Hematopoietic multipotent progenitor cell treated with erythropoietin and hydrocortisone succinate and interleukin-3 and kit ligand, for 8 days (in vitro differentiated cells): ENCODE measurements at regions not wholly inside any gene's neighbourhood (a gene's known extent, or its start where the extent isn't known, plus 50 kb on each side); places are given as distances from the start of the nearest gene placed in this dataset.

Experiments used
- DNase-seq: peaks from one replicate; pipeline ENCODE4 v3.0.0-alpha.2; 2015

DNA sequence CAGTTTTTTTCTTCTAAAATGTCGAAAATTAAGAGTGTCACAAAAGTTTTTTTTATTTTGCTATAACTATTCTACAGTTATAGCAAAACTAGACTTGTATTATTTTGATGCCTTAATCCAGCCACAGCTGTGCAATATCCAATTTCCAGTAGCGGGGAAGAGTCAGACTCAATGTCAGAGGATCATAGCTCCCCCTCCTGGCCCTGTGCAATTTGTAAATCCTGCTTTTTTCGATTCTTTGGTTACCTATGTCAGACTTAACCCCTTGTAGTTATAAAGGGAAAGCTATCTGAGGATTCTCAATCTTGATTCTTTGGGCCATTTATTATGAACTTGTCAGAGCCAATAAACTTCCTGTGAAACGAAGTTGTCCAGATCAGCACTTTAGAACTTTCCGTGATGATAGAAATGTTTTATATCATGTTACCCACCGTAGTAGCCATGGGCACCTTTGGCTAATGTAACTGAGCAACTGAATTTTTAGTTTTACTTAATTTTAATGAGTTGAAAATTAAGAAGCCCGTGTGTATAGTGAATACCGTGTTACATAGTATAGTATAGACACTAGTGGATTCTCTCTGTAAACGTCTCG lies 87.7 kb upstream of the PRKCQ start:
- peak; percentile 73 for DNase-seq

DNA sequence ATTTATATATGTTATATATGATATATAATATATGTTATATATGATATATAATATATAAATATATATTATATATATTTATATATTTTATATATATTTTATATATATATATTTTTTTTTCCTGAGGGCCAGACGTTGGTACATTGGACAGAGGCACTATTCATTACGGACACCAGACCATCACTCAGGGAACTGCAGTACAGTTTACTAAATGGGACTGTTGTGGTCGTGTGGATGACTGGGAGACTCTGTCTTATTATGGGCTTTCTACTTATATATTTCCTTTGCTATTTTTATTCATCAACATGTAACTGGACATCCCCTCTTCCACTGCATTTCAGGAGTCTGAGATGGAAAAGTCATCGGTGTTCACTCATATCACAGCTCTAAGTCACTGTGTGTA lies 87.1 kb upstream of the PRKCQ start:
- no peak for DNase-seq

DNA sequence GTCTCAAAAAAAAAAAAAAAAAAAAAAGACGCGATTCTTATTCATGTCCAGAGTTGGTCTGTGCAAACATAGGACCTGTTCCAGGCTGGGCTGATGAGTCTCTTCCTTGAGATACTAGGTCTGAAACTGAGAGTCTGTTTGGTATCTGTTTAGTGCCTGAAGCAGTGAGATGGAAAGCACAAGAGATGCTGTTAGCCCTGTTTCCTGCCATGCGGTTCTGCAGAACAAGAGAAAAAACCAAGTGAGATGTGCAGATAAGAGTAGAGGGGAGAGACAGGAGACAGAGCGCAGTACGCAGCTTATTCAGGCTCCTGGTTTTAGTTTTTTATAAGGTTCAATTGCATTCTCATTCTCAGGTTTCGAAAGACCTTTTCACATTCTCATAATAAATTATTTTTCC lies 85.8 kb upstream of the PRKCQ start:
- DNase-seq = peak; percentile 73

DNA sequence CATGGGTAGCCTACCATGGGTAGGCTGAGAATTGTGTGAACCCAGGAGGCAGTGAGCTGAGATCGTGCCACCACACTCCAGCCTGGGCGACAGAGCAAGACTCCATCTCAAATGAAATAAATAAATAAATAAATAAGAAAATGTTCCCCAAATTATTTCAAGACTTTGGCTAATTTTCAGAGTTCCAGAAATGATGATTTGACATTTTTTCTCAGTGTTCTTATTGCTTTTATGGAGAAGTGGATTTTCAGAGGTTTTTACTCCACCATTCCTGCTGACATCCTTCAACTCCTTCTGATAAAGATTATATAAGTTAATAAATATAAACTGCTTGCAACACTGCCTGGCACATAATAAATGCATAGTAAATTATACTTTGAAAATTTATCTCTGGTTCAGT lies 80.4 kb upstream of the PRKCQ start:
- no peak for DNase-seq

DNA sequence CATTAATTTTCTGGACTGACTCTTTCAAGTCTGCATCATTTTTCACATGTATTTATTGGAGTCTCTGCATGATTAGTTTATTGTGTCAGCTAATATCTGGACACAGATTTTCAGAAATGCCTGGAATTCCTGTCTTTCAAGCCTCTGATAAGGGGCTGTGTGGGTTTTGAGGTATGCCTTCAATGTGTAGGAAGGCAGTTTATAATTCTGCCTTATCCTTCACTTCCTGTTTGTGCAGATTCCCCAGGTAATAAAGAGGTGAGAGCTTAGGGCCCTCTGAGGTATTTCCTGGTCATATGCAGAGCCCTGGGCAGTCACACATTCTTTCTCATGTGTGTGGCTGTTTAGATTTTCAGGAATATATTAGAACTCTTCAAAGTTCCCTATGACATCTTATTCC lies 79.4 kb upstream of the PRKCQ start:
- DNase-seq = no peak

DNA sequence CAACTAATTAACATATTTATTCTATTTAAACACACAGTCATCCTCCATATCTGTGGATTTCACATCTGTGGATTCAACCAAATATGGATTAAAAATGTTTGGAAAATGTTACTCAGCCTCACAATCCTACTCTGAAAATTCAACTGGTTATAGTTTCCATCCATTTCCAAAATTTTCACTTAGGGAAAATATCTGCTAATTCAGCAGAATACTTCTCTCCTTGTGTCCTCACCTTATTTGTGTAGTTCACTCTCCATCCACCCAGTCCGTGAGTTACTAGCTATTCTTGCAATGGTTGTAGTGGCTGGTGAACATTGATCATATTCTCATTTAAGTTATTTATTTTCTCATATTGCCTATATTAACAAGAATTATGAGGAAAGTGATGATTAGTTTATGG lies 77.6 kb upstream of the PRKCQ start:
- DNase-seq = no peak

DNA sequence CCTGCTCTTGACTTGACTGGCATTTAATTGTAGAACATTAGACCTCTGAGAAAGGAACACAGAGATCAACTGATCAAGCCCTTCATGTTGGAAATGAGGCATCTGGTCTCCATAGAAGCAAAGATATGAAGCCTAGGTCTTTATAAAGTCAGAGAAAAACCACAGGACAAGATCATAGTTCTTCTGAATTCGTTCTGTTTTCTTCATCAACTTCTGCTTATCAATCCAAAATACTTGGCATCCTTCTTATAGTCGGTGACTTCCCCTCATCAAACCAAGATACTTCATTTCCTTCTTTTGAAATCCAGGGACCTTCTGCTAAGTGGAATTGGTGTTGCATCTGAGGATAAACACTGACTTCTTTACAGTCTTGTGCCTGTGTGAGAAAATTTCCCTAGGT lies 77.1 kb upstream of the PRKCQ start:
- DNase-seq = no peak

DNA sequence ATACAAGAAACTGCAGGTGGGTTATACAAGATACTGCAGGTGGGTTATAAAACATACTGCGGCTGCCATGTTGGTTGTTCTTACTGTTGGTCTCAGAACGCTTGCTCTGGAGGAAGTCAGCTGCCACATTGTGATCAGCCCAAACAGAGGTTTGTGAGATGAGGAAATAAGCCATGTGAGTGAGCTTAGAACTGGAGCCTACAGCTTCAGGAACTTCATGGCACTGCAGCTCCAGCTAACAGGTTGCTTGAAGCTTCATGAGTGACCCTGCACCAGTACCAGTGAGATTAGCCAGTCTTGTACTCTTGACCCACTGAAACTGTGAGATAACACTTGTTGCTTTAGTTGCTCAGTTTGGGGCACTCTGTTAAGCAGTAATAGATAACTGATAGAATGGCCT lies 74.5 kb upstream of the PRKCQ start:
- peak; percentile 39 for DNase-seq

DNA sequence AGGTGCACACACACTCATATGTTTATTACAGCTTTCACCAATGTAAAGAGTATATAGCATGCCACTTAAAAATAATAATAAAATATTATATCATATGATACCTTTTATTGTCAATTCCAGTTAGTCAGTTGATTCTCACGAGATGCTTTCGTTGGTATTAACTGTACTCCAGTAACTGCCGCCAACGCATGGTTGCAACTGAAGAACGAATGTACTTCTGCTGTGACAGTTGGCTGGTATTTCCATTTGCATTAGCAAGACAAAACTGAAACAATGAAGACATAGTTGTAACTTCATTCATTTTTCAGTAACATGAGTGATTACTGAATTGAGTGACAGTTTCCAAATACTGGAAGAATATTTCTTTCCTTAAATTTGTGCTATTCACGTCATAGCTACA lies 70.5 kb upstream of the PRKCQ start:
- no peak for DNase-seq

DNA sequence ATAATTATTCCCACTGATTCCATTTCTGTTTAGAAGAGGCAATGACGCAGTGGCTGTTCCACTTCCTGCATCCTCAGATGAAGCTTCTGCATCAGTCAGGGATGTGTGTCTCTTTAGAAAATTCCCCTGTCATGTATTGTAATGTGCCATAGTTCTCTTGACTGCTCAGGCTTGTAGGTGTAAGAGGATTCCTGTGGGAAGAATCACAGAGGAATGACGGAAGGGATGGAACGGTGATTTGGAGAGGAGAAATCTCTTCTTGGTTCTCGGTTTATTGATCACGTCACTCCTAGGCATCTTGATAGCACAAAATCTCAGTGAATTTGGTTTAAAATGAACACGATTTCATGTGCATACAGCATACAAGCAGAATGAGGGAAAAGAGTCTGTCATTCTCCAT lies 69.8 kb upstream of the PRKCQ start:
- DNase-seq = no peak

DNA sequence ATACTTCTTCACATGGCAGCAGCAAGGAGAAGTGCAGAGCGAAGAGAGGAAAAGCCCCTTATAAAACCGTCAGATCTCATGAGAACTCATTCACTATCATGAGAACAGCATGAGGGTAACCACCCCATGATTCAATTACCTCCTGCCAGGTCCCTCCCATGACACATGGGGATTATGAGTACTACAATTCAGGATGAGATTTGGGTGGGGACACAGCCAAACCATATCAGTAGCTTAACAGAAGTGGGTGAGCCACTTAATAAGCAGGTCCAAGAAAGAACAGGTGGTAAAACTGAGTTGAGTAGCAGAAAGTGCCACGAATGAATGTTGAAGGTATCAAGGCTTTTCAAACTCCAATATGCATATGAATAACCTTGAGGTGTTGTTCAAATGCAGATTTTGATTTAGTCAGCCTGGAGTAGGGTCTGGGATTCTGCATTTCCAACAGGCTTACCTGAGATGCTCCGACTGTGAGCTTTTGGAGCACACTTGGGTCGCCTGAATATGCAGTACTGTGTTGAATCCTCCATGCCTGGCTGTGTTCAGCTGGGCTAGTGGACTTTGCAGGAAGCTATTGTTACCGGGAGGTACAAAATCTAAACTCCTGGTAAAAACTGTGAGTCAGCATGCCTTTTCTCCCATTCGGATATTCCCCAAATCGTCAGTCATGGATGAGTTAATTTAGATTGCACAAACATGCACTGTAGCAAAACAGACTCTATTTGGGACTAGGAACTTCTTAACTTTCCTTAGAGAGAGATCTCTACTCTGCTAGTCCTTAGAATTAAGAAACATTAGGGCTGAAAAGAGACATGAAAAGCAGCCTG lies 69.0 kb upstream of the PRKCQ start:
- DNase-seq = peak; percentile 70

DNA sequence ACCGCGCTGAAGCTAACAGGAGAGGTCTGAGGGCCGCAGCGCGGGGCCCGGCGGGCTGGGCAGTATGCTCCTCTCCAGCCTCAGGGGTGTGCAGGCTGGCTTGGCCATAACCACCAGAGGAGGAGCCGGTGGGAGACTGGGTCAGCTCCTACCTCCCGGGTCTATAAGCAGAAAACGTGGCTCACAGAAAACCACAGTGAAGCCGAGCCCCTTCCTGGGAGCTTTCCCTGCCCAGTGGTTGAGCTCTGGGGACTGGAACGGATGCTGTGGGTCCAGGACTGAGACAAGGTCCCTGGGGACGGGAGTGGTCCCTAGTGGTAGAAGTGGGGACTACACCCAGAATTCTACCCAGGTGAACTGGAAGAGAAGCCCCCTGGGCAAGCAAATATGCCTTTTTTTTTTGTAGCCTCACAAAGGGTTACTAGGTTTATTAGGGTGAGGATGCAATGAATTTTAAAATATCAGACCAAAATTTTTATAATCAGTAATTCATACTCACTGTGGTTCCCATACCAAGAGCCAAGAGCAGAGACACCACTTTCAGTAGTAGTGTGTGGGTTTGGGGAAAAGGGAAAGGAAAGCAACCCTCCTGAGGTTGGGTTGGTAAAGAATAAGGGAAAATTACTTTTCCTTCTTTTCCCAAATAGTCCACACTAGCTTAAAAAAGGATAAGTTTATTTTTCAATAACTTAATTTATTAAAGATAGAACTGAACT lies 67.9 kb upstream of the PRKCQ start:
- peak; percentile 65 for DNase-seq

DNA sequence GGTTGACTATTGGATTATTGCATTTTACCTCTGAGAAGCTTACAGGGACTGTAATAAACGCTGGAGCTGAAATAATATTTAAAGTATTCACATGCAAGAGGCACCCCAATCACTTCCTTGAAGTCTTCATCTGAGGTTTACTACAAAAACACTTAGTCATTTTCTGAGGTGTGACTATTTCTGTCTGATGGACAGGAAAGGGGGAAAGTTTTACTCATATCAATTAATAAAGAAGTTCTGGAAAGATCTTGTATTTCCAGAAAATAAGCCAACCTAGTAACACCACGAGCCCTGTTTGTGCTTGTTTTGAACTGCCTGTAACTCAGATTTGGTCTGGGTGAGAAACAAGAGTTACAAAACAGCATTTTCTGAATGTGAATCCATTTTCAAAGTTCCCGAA lies 63.9 kb upstream of the PRKCQ start:
- DNase-seq = no peak

DNA sequence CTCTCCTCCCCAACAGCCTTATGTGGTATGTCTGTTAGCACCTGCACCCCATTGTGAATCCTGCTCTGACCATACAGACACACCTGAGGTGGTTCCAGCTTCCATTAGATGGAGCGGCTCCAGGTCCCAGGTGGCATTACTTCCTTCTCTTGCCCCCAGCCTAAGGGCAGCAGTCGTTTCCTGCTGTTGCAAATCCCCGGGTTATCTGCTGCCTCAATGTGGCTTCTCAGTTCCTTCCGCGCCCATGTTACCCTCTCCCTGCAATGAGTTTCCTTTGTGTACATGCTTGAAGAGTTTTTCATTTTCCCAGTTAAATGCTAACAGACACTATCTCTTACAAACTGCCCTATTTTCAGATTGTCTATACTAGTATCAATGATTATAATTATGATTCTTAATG lies 62.8 kb upstream of the PRKCQ start:
- DNase-seq = peak; percentile 32

DNA sequence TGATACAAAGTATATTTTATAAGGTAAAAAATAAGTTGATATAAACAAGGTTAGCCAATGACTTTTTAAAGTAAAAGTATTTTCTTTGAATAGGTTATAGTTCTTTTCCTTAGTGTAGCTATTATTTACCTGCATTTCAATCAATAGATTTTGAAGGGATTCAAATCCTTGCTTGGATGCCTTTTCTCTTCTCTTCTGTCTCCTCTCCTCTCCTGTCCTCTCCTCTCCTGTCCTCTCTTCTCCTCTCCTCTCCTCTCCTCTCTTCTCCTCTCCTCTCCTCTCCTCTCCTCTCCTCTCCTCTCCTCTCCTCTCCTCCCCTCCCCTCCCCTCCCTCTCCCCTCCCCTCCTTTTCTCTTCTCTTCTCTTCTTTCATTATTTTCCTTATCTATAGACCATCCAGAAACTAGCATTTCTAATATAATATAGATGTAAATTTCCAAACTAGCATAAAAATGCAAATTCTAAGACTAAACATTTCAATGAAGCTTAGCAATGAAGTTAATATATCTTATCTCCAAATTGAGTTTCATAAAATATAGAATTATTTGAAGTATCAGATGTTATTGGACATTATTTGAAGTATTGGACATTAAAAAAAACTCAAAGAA lies 60.5 kb upstream of the PRKCQ start:
- no peak for DNase-seq

DNA sequence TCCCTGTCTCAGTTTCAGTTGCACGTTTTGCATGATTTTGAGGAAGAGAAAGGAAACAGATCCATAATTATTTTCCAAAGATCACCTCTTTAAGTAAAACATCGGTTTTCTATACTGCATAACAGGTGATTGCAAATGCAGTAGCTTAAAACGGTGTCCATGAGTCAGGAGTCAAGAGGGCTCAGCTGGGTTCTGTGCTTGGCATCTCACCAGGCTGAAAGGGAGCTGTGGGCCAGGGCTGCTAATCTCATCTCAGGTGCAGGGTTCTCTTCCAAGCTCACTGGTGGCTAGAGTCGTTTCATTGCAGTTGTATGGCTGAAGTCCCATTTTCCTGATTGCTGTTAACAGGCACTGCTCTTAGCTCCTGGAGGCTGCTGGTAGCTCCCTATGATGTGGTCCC lies 57.0 kb upstream of the PRKCQ start:
- no peak for DNase-seq

DNA sequence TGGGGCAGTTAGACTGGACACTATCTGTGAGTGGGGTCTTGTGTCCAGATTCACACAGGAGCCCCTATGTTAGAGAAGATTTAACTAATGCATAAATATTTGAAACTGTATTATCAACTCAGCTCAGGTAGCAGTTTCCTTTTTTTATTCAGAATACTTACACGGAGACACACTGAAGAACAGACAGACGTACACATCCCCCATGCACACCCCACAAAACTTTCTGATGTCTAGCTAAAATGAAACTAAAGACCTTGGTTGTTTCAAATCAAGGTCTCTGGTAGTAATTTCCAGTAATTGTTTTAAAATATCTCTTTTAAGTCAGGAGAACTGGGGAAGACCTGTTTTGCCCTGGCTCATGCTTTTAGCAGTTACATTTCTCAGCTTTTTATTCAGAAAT lies 55.7 kb upstream of the PRKCQ start:
- DNase-seq = no peak
